Epithelial cell of prostate (primary cell): ENCODE measurements at regions not wholly inside any gene's neighbourhood (a gene's known extent, or its start where the extent isn't known, plus 50 kb on each side); places are given as distances from the start of the nearest gene placed in this dataset.

ENCODE experiments used
- DNase-seq: peaks from one replicate; pipeline ENCODE4 v3.0.0-alpha.2; 2011; ENCODE audit warnings: low read depth, low spot score
- H3K27ac ChIP-seq: fragments of 450-650 bp; 2 replicates; pipeline ENCODE4 v1.5.1; 2017; ENCODE audit warnings: mild to moderate bottlenecking

DNA sequence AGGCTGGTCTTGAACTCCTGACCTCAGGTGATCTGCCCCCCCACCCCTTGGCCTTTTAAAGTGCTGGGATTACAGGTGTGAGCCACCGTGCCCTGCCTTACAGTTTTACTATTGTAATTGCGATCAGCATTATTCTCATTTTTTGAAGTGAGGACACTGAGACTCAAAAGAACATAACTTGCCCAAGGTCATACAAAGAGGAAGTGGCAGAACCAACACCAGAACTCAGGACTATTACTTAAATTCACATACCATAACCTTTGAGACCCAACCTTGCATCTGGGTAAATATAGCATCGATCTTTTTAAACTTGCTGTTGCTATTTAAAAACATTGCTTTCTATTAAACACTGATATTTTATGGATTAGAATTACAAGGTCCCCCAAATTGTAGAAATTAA is 54.2 kb downstream of the FOXI1 start:
- no peak for DNase-seq

GRCh38 chr5:170161069-170161468 is 55.4 kb downstream of the FOXI1 start:
- DNase-seq = no peak
- H3K27ac ChIP-seq = no peak overlapping the region

More for the DNA sequence above, 54.2 kb downstream of the FOXI1 start:
- H3K27ac ChIP-seq = no peak overlapping the region

GRCh38 chr5:170162631-170163321 is 57.1 kb downstream of the FOXI1 start:
- H3K27ac ChIP-seq = no peak overlapping the region
- DNase-seq = no peak

GRCh38 chr5:170164087-170164486 is 58.4 kb downstream of the FOXI1 start:
- H3K27ac ChIP-seq = no peak overlapping the region
- DNase-seq = no peak

DNA sequence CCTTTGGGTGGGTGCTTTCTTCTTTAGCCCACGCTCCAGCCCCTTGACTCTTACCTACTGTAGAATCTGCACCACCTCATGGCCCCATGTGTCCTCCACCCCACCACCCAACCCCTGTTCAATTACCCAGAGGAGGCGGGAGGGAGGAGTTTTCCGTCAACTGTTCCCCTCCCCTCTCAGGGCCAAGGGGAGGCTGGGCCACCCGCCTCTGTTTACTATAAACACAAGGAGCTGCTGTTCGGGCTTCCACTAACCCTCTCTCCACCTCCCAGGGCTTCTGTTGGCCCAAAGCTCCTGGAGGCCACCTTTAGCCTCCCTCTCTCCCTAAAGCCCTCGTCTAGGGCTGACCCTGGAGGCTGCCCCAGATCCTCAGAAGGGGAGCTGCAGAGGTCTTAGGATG is 59.2 kb downstream of the FOXI1 start:
- no peak overlapping the region for H3K27ac ChIP-seq
- no peak for DNase-seq

DNA sequence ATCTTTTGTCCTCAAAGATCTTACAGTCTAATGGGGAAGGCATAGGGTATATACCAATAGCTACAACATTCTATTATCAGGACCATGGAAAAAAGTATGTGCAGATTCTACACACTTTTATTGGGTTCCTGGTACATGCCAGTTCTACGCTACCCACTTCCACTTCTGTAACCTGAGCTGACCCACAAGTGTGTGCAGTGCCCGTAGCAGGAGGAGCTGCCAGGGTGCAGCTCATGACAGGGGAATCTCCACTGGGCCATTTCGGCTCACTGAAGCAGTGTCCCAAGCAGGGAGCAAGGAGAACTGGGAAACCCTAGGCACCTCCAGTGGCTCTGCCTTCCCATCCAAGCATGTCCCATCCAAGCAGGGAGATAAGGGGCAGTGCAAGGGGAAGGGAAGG is 60.4 kb downstream of the FOXI1 start:
- DNase-seq = no peak
- no peak overlapping the region for H3K27ac ChIP-seq

DNA sequence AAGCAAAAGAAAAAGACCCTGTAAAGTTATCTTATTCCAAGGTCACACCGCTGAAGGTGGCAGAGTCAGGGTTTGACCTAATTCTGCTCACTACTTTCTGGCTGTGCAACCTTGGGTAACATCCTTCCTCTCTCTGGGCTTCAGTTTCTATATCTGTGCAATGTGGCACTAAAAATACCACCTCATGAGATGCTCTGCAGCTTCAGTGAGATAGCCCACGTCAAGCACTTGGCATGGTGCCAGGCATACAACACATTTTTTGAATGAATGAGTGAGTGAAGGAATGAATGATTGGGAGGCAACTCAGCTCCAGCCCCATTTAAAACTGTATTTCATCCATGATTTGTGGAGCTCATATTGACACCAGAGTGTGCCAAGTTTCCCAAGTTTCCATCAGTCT is 62.3 kb downstream of the FOXI1 start:
- H3K27ac ChIP-seq = no peak overlapping the region
- DNase-seq = no peak

- no peak overlapping the region for H3K27ac ChIP-seq
- DNase-seq = no peak
These were observed 63.1 kb downstream of the FOXI1 start for GRCh38 chr5:170168797-170169196.

GRCh38 chr5:170169996-170170395 is 62.8 kb upstream of the C5orf58 start:
- no peak for DNase-seq

DNA sequence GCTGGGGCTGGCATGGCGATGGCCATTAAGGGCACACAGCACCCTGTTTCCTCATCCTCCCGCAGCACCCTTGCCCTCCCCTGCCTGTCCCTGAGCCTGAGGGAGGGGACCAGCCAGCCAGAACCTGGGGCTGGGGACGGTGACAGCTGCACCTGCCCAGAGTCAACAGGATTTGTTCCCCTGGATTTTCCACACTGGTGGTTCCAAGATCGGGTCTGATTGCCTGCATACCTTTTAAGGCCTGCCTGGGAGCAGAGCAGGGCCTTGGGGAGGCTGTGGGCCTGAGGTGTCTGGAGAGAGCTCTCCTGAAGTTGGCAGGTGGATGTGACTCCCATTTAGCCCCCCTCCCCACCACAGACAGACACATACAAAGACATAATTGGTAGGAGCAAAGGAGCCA is 61.0 kb upstream of the C5orf58 start:
- H3K27ac ChIP-seq = no peak overlapping the region
- no peak for DNase-seq

More at GRCh38 chr5:170169996-170170395, 62.8 kb upstream of the C5orf58 start:
- no peak overlapping the region for H3K27ac ChIP-seq

DNA sequence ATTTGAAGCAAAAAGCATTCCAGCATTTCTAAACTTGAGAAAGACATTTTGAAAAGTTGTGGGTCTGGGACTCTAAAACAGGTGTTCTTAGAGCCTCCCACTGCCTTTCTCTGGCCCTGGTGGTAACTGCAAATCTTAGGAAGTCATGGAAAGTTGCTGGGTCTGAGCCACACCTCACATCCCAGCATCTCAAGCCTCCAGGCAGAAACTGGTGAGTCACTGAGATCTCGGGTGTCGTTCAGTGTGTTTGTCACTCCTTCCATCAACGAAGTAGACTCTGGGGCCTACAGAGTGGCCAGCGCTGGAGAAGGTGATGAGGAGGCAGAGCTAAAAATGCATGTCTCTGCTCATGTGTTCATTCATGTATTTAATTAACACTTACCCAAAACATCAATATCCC is 59.6 kb upstream of the C5orf58 start:
- no peak overlapping the region for H3K27ac ChIP-seq
- DNase-seq = no peak

GRCh38 chr5:170173647-170174046 is 59.1 kb upstream of the C5orf58 start:
- no peak overlapping the region for H3K27ac ChIP-seq
- no peak for DNase-seq

DNA sequence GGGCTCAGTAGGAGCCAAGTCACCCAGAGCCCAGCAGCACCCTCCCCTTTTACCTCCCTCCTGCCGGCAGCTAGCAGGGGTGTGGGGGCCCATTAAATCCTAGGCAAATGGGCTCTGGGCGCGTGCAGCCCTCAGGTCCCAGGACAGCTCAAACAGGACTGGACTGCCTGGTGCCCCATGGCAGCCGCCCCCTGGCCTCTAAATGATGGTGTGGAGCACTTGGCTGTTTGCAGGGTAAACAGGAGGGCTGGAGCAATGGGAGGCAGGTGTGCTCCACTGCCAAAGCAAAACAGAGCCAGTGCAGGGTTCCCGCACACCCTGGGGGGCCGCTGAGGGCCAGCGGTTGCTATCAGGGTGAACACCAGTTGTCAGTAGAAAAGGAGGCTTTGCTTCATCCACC is 55.9 kb upstream of the C5orf58 start:
- DNase-seq = no peak
- no peak overlapping the region for H3K27ac ChIP-seq

- H3K27ac ChIP-seq = no peak overlapping the region
- no peak for DNase-seq
These were observed 54.0 kb upstream of the C5orf58 start for GRCh38 chr5:170178814-170179213.

DNA sequence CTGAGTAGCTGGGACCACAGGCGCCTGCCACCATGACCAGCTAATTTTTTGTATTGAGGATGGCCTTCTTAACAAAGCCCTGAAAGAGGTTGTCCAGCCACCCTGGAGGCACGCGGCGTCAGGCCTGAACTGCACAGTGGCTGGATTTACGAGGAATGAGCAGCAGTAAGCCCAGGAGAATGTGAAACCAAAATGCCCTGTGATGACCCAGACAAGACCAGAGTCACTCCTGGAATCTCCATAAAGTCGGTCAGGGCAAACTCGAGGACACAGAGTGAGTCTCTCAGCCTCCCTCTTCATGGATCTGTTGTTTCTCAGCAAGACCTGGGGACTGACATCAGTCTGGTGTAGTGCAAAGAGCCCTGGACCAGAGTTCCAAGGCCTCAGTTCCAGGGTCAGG is 53.2 kb upstream of the C5orf58 start:
- no peak overlapping the region for H3K27ac ChIP-seq
- peak; percentile 45 for DNase-seq

GRCh38 chr5:170181902-170182301 is 50.9 kb upstream of the C5orf58 start:
- DNase-seq = no peak
- H3K27ac ChIP-seq = no peak overlapping the region

- H3K27ac ChIP-seq = no peak overlapping the region
- DNase-seq = no peak
These were observed 50.3 kb upstream of the C5orf58 start for GRCh38 chr5:170182491-170182890.
